ENCODE measurements at regions not wholly inside any gene's neighbourhood (a gene's known extent, or its start where the extent isn't known, plus 50 kb on each side); places are given as distances from the start of the nearest gene placed in this dataset.

- no peak overlapping the region for H2AFZ ChIP-seq (replicated peaks; ENCODE audit: low read length, poor library complexity)
- no peak overlapping the region for H4K8ac ChIP-seq (ENCODE audit: low read depth in 2 of 2, low read length in 2 of 2)
- H2AK9ac ChIP-seq (replicated peaks; ENCODE audit: low read depth, low read length, poor library complexity): no peak overlapping the region
- H4K5ac ChIP-seq (ENCODE audit: low read depth, low read length): no peak overlapping the region
- WGBS, 2 experiments (ENCODE audit: extremely low coverage in 2 of 2, insufficient read length in 1 of 2): 38% methylated on average over 1 of the region's 7 CpGs; no CpG with 5 or more reads in 1 of the 2 experiments
- H3K14ac ChIP-seq (replicated peaks; ENCODE audit: low read depth, low read length): no peak overlapping the region
- no peak overlapping the region for H3K4ac ChIP-seq (ENCODE audit: low read depth, low read length)
- H2BK20ac ChIP-seq (ENCODE audit: low read depth, low read length): no peak overlapping the region
- TF ChIP-seq BHLHE40 (IDR thresholded peaks at IDR 0.05; ENCODE audit: low read depth, low read length): no peak
- TF ChIP-seq RAD21 (IDR thresholded peaks at IDR 0.05; ENCODE audit: low read length): no peak
- no peak for TF ChIP-seq ELK1 (IDR thresholded peaks at IDR 0.05; ENCODE audit: borderline replicate concordance, low read depth, low read length)
- TF ChIP-seq MAFK (IDR thresholded peaks at IDR 0.05; ENCODE audit: low read depth, low read length): no peak
- TF ChIP-seq CEBPB (IDR thresholded peaks at IDR 0.05; ENCODE audit: low read depth, low read length): no peak
- TF ChIP-seq RFX5 (IDR thresholded peaks at IDR 0.05; ENCODE audit: low read depth, low read length): no peak
- no peak for TF ChIP-seq CHD1 (IDR thresholded peaks at IDR 0.05; ENCODE audit: low read depth, low read length)
- TF ChIP-seq MAZ (IDR thresholded peaks at IDR 0.05; ENCODE audit: borderline replicate concordance, low read depth, low read length): no peak
- no peak for TF ChIP-seq POLR2A (IDR thresholded peaks at IDR 0.05; ENCODE audit: low read depth, low read length)
- TF ChIP-seq MXI1 (IDR thresholded peaks at IDR 0.05; ENCODE audit: borderline replicate concordance, low read depth, low read length): no peak
- no peak for TF ChIP-seq SMC3 (IDR thresholded peaks at IDR 0.05; ENCODE audit: low read depth, low read length)
- no peak for TF ChIP-seq FOS (IDR thresholded peaks at IDR 0.05; ENCODE audit: low read depth, low read length)
- no peak for TF ChIP-seq CTCF (conservative IDR thresholded peaks at IDR 0.05; ENCODE audit: low read depth, low read length)
- no peak for TF ChIP-seq USF2 (IDR thresholded peaks at IDR 0.05; ENCODE audit: low read depth, low read length)
- no peak for TF ChIP-seq RCOR1 (IDR thresholded peaks at IDR 0.05; ENCODE audit: insufficient replicate concordance, low read length)
- no TSS peak for BruUV-seq (replicated peaks)
- DNase-seq: no peak
- H3K36me3 ChIP-seq (ENCODE audit: control insufficient read depth, insufficient read depth, low read length): no peaks in the 10 kb centered on the region
- dilution Hi-C loops (cut with HindIII; ENCODE audit: low sequenced_read_pairs, unreplicated experiment): no loop called here
- no peaks in the 10 kb centered on the region for H3K4me1 ChIP-seq (ENCODE audit: control insufficient read depth, insufficient read depth, low read length)
- H2BK120ac ChIP-seq (ENCODE audit: low read depth, low read length): no peak overlapping the region
- no peaks in the 10 kb centered on the region for H3K27me3 ChIP-seq (ENCODE audit: control insufficient read depth, insufficient read depth, low read length)
- intact Hi-C loops (cut with micrococcal nuclease): no loop called here
- H4K91ac ChIP-seq (ENCODE audit: insufficient read depth, low read depth, low read length): no peak overlapping the region
- no peak overlapping the region for H2AK5ac ChIP-seq (ENCODE audit: low read depth, low read length)
- ChIA-PET CTCF (no interaction called here), POLR2A (ENCODE audit: unreplicated experiment) (no interaction called here)
- H4K20me1 ChIP-seq (ENCODE audit: insufficient read depth, low read length): no peaks in the 10 kb centered on the region
- H3K9ac ChIP-seq (ENCODE audit: low read depth, low read length): no peak overlapping the region
- H3K79me1 ChIP-seq (ENCODE audit: low read depth in 1 of 2, low read length in 2 of 2): no peaks in the 10 kb centered on the region
- H3K4me3 ChIP-seq (ENCODE audit: insufficient read depth, low read depth, low read length): no peak overlapping the region
- in situ Hi-C loops (cut with MboI; ENCODE audit: low sequenced_read_pairs): no loop called here
- H2BK5ac ChIP-seq (ENCODE audit: low read depth, low read length, poor library complexity, severe bottlenecking): no peak overlapping the region
- H3K27ac ChIP-seq (ENCODE audit: insufficient read depth, low read length): no peak overlapping the region
- no peak overlapping the region for H3K4me2 ChIP-seq (ENCODE audit: low read depth, low read length)
- H3K56ac ChIP-seq (ENCODE audit: extremely low read depth, insufficient read depth, low read length): no peak overlapping the region
- no peak for ATAC-seq (ENCODE audit: low read depth)
- no peak overlapping the region for H3K23ac ChIP-seq (ENCODE audit: low read depth, low read length)
- peaks cover 11% of the 10 kb centered on the region; the same call in 1 of the 2 replicates for H3K9me3 ChIP-seq (ENCODE audit: control insufficient read depth, insufficient read depth, low read length)
- H3K18ac ChIP-seq (ENCODE audit: low read depth, low read length): no peak overlapping the region
- no peaks in the 10 kb centered on the region for H3K9me1 ChIP-seq (ENCODE audit: insufficient read depth, low read length)
- no peak overlapping the region for H2BK15ac ChIP-seq (ENCODE audit: low read depth, low read length)
These were observed 256.2 kb upstream of the KLHL29 start for GRCh38 chr2:23128684-23129292.

Measured in IMR-90 (cell line).